ENCODE measurements at regions not wholly inside any gene's neighbourhood (a gene's known extent, or its start where the extent isn't known, plus 50 kb on each side); places are given as distances from the start of the nearest gene placed in this dataset.

DNA sequence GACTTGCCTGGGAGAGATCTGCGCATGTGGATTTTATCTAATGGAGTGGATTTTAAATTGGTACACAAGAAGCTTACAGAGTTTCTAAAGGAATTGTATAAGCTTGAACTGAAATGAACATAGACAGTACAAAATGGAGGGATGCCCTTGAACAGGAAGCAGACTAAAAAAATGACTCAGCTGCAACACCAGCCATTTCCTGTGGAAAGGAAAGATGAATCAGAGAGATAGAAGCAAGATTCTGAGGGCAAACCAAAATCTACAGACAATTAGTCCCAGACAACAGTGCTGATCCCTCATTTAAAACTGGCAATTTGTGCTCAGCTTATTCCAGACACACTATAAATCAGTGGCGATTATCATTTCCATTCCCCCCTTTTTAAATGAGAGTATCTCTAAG lies 114.6 kb upstream of the TCF21 start:
- TF ChIP-seq, protein P1, sequence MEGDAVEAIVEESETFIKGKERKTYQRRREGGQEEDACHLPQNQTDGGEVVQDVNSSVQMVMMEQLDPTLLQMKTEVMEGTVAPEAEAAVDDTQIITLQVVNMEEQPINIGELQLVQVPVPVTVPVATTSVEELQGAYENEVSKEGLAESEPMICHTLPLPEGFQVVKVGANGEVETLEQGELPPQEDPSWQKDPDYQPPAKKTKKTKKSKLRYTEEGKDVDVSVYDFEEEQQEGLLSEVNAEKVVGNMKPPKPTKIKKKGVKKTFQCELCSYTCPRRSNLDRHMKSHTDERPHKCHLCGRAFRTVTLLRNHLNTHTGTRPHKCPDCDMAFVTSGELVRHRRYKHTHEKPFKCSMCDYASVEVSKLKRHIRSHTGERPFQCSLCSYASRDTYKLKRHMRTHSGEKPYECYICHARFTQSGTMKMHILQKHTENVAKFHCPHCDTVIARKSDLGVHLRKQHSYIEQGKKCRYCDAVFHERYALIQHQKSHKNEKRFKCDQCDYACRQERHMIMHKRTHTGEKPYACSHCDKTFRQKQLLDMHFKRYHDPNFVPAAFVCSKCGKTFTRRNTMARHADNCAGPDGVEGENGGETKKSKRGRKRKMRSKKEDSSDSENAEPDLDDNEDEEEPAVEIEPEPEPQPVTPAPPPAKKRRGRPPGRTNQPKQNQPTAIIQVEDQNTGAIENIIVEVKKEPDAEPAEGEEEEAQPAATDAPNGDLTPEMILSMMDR (IDR thresholded peaks at IDR 0.05) = no peak
- TF ChIP-seq POLR2AphosphoS5 (IDR thresholded peaks at IDR 0.05; ENCODE audit: low read depth, low read length) (no peak), MXI1 (IDR thresholded peaks at IDR 0.05; ENCODE audit: low read depth, low read length) (no peak), EZH2phosphoT487 (IDR thresholded peaks at IDR 0.05; ENCODE audit: borderline replicate concordance, low read depth) (no peak), TEAD4 (IDR thresholded peaks at IDR 0.05; ENCODE audit: borderline replicate concordance, insufficient read depth) (no peak), YY1 (IDR thresholded peaks at IDR 0.05; ENCODE audit: low read depth) (peak; percentile 60; the same call in 1 of the 2 replicates), TAF1 (IDR thresholded peaks at IDR 0.05; ENCODE audit: borderline replicate concordance, low read depth, low read length) (no peak), EP300 (IDR thresholded peaks at IDR 0.05; ENCODE audit: borderline replicate concordance in 1 of 2, low read depth in 1 of 2, low read length in 1 of 2) (no peak), GATA2 (CRISPR knock-in tag; IDR thresholded peaks at IDR 0.05) (no peak), FOXM1 (IDR thresholded peaks at IDR 0.05; ENCODE audit: low read depth) (no peak), SMC3 (IDR thresholded peaks at IDR 0.05; ENCODE audit: low read depth, low read length) (no peak)
- TF ChIP-seq, protein P2, sequence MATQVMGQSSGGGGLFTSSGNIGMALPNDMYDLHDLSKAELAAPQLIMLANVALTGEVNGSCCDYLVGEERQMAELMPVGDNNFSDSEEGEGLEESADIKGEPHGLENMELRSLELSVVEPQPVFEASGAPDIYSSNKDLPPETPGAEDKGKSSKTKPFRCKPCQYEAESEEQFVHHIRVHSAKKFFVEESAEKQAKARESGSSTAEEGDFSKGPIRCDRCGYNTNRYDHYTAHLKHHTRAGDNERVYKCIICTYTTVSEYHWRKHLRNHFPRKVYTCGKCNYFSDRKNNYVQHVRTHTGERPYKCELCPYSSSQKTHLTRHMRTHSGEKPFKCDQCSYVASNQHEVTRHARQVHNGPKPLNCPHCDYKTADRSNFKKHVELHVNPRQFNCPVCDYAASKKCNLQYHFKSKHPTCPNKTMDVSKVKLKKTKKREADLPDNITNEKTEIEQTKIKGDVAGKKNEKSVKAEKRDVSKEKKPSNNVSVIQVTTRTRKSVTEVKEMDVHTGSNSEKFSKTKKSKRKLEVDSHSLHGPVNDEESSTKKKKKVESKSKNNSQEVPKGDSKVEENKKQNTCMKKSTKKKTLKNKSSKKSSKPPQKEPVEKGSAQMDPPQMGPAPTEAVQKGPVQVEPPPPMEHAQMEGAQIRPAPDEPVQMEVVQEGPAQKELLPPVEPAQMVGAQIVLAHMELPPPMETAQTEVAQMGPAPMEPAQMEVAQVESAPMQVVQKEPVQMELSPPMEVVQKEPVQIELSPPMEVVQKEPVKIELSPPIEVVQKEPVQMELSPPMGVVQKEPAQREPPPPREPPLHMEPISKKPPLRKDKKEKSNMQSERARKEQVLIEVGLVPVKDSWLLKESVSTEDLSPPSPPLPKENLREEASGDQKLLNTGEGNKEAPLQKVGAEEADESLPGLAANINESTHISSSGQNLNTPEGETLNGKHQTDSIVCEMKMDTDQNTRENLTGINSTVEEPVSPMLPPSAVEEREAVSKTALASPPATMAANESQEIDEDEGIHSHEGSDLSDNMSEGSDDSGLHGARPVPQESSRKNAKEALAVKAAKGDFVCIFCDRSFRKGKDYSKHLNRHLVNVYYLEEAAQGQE (IDR thresholded peaks at IDR 0.05; ENCODE audit: low read depth, low read length) = no peak
